Hippocampal formation (tissue), 2 donors: ENCODE measurements at regions not wholly inside any gene's neighbourhood (a gene's known extent, or its start where the extent isn't known, plus 50 kb on each side); places are given as distances from the start of the nearest gene placed in this dataset.
A peak's percentile ranks its signal among the peaks of the same experiment; 100 is the strongest.
"Not testable (repeated sequence)": the region's sequence is repeated elsewhere in the genome, so short reads cannot be mapped to it uniquely, and the experiment has no call there.

ENCODE experiments used
- DNase-seq, 2 donors: peaks; one replicate each; lab custom pipeline; 2025; lab: John Stamatoyannopoulos, UW

DNA sequence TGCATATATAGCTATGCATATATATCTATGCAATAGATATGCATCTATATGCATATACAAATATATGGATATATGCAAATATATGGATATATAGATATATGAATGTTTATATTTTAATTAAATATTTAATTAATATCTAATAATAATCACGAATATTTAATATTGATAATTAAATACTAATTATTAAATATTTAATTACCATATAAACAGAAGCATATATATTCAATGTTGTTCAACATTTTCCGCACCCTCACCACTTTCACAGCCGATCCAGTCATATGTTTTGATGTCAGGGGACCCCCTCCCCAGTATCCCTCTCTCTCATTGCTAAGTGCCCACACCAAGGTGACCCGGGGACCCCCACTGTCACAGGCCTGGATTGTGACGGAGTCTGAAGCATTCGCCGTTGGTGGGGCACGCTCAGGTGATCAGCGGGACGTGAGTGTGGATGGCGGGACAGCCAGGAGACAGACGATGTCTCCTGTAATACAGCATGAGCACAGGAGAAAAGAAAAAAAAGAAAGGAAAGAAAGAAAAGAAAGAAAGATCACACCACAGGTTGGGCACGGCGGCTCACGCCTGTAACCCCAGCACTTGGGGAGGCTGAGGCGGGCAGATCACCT, 199.7 kb downstream of the CRLF2 start:
- DNase-seq, result no peak

DNA sequence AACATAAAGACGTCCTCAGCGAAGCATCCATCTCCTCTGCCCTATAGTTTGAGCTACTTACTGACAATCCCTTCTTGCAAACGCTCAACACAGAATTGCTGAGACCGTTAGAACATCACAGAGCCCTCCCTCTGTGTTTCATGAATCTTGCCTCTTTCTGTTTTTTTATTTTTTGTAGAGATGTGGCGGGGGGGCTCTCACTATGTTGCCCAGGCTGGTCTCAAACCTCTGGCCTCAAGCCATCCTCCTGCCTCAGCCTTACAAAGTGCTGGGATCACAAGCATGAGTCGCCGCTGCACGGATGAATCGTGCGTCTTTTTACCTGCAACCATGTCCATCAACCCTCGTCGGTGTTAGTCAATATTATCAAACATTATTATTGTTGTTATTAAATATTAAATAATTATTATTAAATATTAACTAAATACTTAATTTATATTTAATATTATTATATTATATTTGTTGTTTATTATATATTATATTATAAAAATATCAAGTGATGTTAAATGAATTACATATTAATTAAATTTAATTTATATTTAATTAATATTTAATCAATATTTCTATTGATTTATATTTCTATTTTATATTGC, 200.7 kb downstream of the CRLF2 start:
- DNase-seq, result no peak

- DNase-seq, result no peak
These were observed 202.7 kb downstream of the CRLF2 start for GRCh38 chrX:1009771-1010170.

GRCh38 chrX:1006156-1006730, 206.2 kb downstream of the CRLF2 start:
- DNase-seq, result no peak

DNA sequence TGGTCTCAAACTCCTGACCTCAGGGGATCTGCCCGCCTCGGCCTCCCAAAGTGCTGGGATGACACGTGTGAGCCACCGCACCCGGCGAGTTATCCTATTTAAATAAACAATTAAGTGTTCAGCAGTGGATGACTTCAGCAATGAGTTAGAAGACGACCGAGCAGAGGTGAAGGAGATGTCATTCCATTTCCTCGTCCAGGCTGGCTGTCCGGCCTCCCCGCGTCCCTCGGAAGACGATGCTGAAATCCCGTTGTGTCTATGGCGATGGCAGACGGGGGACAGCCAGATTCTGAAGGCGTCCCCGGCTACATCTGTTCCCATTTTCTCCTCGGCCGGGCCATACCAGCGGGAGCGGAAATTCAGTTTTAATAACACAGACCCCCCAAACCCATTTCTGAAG, 209.8 kb downstream of the CRLF2 start:
- no peak for DNase-seq

DNA sequence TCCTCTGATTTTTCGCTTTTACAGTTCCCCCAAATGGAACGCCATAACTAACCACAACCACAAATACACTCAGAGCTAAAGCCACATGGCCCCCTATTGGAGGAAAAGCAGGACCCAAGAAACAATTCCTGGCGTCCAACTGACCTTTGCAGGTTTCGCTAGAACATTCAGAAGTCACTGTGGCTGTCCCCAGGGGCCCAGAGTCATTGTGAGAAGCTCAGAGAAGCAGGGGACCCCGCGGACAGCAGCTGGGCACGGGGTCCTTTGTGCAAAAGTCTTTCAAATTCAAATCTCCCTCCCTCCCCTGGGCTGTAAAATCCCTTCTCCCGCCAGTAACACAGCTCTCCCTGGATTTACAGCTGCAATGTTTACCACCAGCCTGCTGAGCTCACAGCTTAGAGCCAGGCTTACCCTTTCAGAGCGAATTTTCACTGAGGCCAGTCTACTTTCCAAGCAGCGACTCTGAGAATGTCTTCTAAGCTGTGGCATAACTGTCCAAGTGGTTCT, 214.8 kb downstream of the CRLF2 start:
- no peak for DNase-seq

GRCh38 chrX:994780-995179, 217.7 kb downstream of the CRLF2 start:
- no peak for DNase-seq

DNA sequence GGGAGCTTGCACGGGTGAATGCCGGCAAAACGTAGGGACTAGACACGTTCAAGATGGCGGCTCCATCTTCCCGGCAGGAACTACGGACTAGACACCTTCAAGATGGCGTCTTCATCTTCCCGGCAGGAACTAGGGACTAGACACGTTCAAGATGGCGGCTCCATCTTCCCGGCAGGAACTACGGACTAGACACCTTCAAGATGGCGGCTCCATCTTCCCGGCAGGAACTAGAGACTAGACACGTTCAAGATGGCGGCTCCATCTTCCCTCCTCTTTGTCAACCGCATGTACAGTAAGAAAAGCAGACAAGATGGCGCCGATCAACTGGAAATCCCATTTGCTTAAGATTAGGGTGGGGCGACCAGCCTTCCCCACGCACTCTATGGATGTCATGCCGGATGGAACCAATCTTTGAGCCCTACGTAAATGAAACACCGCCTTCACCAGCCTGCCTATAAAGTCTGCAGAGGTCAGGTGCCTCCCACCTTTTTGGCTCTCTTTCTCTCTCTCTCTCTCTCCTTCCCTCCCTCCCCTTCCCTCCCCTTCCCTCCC, 222.4 kb downstream of the CRLF2 start:
- DNase-seq, result peak; percentile 62 to 73

DNA sequence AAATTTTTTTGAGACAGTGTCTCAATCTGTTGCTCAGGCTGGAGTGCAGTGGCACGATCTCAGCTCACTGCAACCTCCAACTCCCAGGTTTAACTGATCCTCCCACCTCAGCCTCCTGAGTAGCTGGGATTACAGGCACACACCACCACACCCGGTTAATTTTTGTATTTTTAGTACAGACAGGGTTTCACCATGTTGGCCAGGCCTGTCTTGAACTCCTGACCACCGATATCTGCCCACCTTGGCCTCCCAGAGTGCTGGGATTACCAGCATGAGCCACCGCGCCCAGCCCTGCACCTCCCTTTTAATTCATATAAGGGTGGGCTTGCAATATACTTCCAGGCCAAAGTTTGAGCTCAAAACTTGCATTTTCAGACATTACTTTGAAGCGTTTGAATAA, 223.9 kb downstream of the CRLF2 start:
- not testable (repeated sequence) for DNase-seq

GRCh38 chrX:981791-982626, 230.4 kb downstream of the CRLF2 start:
- DNase-seq, result no peak

GRCh38 chrX:980587-981235, 231.7 kb downstream of the CRLF2 start:
- no peak for DNase-seq

- DNase-seq, result not testable (repeated sequence)
These were observed 233.3 kb downstream of the CRLF2 start for GRCh38 chrX:979127-979526.

DNA sequence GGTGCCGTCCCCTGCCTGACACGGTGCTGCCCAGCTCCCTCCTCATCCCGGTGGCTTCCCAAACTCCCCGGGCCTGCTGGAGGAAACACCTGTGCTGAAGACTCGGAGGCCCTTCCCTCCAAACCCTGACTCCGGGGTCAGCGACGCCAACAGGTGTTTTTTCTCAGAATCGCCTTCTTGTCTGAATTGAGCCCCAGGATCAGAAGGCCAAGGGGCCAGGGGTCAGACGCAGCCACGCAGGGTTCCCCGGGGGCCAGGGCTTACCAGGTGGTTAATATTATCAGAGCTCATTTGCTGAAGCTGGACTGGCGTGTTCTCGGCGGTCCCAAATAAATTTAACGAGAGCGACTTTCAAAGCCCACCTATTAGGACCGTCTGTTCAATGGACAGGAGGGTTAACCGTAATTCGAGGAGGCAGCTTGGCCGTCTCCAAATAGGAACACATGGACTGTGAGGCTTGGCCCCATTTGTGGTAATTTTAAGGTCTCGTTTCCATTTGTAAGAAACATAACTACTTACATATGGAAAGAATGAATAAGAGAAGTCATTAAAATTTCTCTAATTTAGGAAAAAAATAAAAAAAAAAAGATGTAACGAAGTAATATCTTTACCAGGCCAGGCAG, 239.3 kb downstream of the CRLF2 start:
- DNase-seq, result no peak

- DNase-seq, result no peak
These were observed 244.1 kb downstream of the CRLF2 start for GRCh38 chrX:968148-968965.

- no peak for DNase-seq
These were observed 245.9 kb downstream of the CRLF2 start for GRCh38 chrX:966396-967070.

- DNase-seq, result no peak
These were observed 247.5 kb downstream of the CRLF2 start for GRCh38 chrX:964831-965416.

DNA sequence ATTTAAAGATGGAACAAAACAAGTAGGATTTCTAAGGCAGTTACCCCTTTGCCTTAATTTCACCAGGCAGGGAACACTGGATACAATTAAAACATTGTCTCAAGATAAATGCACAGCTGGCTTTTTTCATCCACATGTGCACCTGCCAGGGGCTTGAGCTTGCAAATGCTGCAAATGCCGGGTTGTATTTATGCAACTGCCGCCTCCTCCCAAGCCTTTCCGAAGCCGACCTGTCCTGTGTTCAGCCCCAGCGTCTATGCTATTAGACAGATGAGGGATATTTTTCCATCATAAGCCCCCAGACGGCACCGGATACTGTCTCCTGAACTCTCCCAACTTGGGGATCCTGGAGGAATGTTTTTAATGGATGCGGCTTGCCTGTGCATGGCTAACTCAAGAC, 251.6 kb downstream of the CRLF2 start:
- no peak for DNase-seq

GRCh38 chrX:959595-959994, 252.9 kb downstream of the CRLF2 start:
- no peak for DNase-seq

- not testable (repeated sequence) for DNase-seq
These were observed 257.2 kb downstream of the CRLF2 start for GRCh38 chrX:955168-955781.
